ENCODE measurements at regions not wholly inside any gene's neighbourhood (a gene's known extent, or its start where the extent isn't known, plus 50 kb on each side); places are given as distances from the start of the nearest gene placed in this dataset.
A peak's percentile ranks its signal among the peaks of the same experiment; 100 is the strongest.

- Histone ChIP-seq H3K4me1 (no peaks in the 10 kb centered on the region), H3K36me3 (no peaks in the 10 kb centered on the region), H3K27me3 (no peaks in the 10 kb centered on the region), H3K27ac (no peak overlapping the region), H3K4me3 (no peak overlapping the region), H3K9me3 (no peaks in the 10 kb centered on the region)
- intact Hi-C loops (cut with DNase I) = no loop called here
- no peak for ATAC-seq
- DNase-seq = no peak
- WGBS (ENCODE audit: insufficient coverage, low coverage, low lambda C conversion rate, missing lambda C conversion rate) = 30% methylated on average over 5 of the region's 7 CpGs
- no peak for TF ChIP-seq CTCF (IDR thresholded peaks at IDR 0.05)
- no peak for TF ChIP-seq POLR2A (IDR thresholded peaks at IDR 0.05)
Observed at GRCh38 chr2:129430911-129431310, 548.6 kb upstream of the RAB6C start.

- Histone ChIP-seq H3K27ac (no peak overlapping the region), H3K4me3 (no peak overlapping the region), H3K9me3 (no peaks in the 10 kb centered on the region), H3K4me1 (no peaks in the 10 kb centered on the region), H3K27me3 (no peaks in the 10 kb centered on the region), H3K36me3 (no peaks in the 10 kb centered on the region)
- ATAC-seq (peak in 1 of 4 donors; percentile 26), DNase-seq (peak in 1 of 3 donors; percentile 49)
- no peak for TF ChIP-seq CTCF (IDR thresholded peaks at IDR 0.05)
- no peak for TF ChIP-seq POLR2A (IDR thresholded peaks at IDR 0.05)
- WGBS (ENCODE audit: insufficient coverage, low coverage, low lambda C conversion rate, missing lambda C conversion rate) = no CpG with 5 or more reads among the region's 7 CpGs
- intact Hi-C loops (cut with DNase I) = no loop called here
Observed at GRCh38 chr2:129431881-129432280, 547.6 kb upstream of the RAB6C start.

DNA sequence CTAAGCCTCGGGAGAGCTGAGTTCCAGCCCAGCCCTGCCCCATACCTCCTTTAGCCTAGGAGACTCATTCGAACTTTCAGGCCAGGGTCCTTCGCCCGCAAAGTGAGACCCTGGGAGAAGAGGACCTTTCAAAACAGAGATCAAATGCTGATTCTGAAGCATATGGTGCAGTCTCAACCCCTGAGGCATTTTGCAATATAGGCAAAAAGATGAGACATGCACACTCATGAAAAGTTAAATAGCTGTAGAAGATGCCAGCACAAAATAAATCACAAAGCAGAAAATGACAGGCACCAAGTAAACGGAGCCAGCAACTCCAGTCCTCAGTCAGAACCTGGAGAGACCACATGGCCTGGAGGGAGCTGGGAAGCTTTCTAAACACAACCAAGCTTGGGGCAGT lies 542.7 kb upstream of the RAB6C start:
- intact Hi-C loops (cut with DNase I) = no loop called here
- Histone ChIP-seq H3K4me1 (no peaks in the 10 kb centered on the region), H3K4me3 (no peak overlapping the region), H3K27me3 (no peaks in the 10 kb centered on the region), H3K9me3 (no peaks in the 10 kb centered on the region), H3K27ac (no peak overlapping the region), H3K36me3 (no peaks in the 10 kb centered on the region)
- no peak for ATAC-seq
- DNase-seq = no peak
- 49% methylated on average over 3 of the region's 5 CpGs for whole genome bisulfite sequencing (ENCODE audit: insufficient coverage, low coverage, low lambda C conversion rate, missing lambda C conversion rate)
- TF ChIP-seq POLR2A (IDR thresholded peaks at IDR 0.05) (no peak), CTCF (IDR thresholded peaks at IDR 0.05) (no peak)

GRCh38 chr2:129437725-129438124 lies 541.7 kb upstream of the RAB6C start:
- intact Hi-C loops (cut with DNase I) = no loop called here
- H3K4me3 ChIP-seq = no peak overlapping the region
- H3K4me1 ChIP-seq = no peaks in the 10 kb centered on the region
- DNase-seq (no peak), ATAC-seq (no peak)
- H3K36me3 ChIP-seq = no peaks in the 10 kb centered on the region
- WGBS (ENCODE audit: insufficient coverage, low coverage, low lambda C conversion rate, missing lambda C conversion rate) = 33% methylated on average over 3 of the region's 3 CpGs
- H3K27me3 ChIP-seq = no peaks in the 10 kb centered on the region
- H3K9me3 ChIP-seq = no peaks in the 10 kb centered on the region
- no peak overlapping the region for H3K27ac ChIP-seq
- TF ChIP-seq CTCF (IDR thresholded peaks at IDR 0.05) (no peak), POLR2A (IDR thresholded peaks at IDR 0.05) (no peak)

- intact Hi-C loops (cut with DNase I) = no loop called here
- TF ChIP-seq CTCF (IDR thresholded peaks at IDR 0.05) = no peak
- TF ChIP-seq POLR2A (IDR thresholded peaks at IDR 0.05) = no peak
- ATAC-seq = no peak
Observed at GRCh38 chr2:129438501-129439057, 540.9 kb upstream of the RAB6C start.

More at GRCh38 chr2:129438501-129439057, 540.9 kb upstream of the RAB6C start:
- Histone ChIP-seq H3K36me3 (no peaks in the 10 kb centered on the region), H3K4me3 (no peak overlapping the region), H3K4me1 (no peaks in the 10 kb centered on the region), H3K27ac (no peak overlapping the region), H3K27me3 (no peaks in the 10 kb centered on the region), H3K9me3 (no peaks in the 10 kb centered on the region)
- DNase-seq = no peak
- WGBS (ENCODE audit: insufficient coverage, low coverage, low lambda C conversion rate, missing lambda C conversion rate) = 51% methylated on average over 8 of the region's 13 CpGs

Data from right lobe of liver (tissue), 6 donors.